ENCODE measurements at regions not wholly inside any gene's neighbourhood (a gene's known extent, or its start where the extent isn't known, plus 50 kb on each side); places are given as distances from the start of the nearest gene placed in this dataset.

- H3K4me1 ChIP-seq (replicated peaks in 1 of 2), result no peaks in the 10 kb centered on the region
Measured at GRCh38 chr13:37344056-37344455, 238.6 kb upstream of the CSNK1A1L start.

GRCh38 chr13:37342205-37342604 lies 236.7 kb upstream of the CSNK1A1L start:
- intact Hi-C loops (cut with DNase I), result no loop called here
- DNase-seq, result no peak
- Histone ChIP-seq H3K9me3 (replicated peaks in 1 of 3) (no peaks in the 10 kb centered on the region), H3K4me1 (replicated peaks in 1 of 2) (no peaks in the 10 kb centered on the region), H3K36me3 (replicated peaks in 1 of 2) (no peaks in the 10 kb centered on the region), H3K27me3 (no peaks in the 10 kb centered on the region), H3K27ac (no peak overlapping the region), H3K4me3 (no peak overlapping the region)
- 76 to 89% (median 81%) methylated on average over 5 to 6 of the region's 6 CpGs for WGBS, 4 donors
- TF ChIP-seq, protein P1, sequence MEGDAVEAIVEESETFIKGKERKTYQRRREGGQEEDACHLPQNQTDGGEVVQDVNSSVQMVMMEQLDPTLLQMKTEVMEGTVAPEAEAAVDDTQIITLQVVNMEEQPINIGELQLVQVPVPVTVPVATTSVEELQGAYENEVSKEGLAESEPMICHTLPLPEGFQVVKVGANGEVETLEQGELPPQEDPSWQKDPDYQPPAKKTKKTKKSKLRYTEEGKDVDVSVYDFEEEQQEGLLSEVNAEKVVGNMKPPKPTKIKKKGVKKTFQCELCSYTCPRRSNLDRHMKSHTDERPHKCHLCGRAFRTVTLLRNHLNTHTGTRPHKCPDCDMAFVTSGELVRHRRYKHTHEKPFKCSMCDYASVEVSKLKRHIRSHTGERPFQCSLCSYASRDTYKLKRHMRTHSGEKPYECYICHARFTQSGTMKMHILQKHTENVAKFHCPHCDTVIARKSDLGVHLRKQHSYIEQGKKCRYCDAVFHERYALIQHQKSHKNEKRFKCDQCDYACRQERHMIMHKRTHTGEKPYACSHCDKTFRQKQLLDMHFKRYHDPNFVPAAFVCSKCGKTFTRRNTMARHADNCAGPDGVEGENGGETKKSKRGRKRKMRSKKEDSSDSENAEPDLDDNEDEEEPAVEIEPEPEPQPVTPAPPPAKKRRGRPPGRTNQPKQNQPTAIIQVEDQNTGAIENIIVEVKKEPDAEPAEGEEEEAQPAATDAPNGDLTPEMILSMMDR (IDR thresholded peaks at IDR 0.05), result no peak
- TF ChIP-seq POLR2A (IDR thresholded peaks at IDR 0.05), result no peak

More at GRCh38 chr13:37344056-37344455, 238.6 kb upstream of the CSNK1A1L start:
- 13 to 17% (median 16%) methylated on average over 3 of the region's 3 CpGs for WGBS, 4 donors
- no peak overlapping the region for H3K27ac ChIP-seq
- H3K27me3 ChIP-seq, result no peaks in the 10 kb centered on the region
- H3K9me3 ChIP-seq (replicated peaks in 1 of 3), result no peaks in the 10 kb centered on the region
- DNase-seq, result no peak
- no peaks in the 10 kb centered on the region for H3K36me3 ChIP-seq (replicated peaks in 1 of 2)
- H3K4me3 ChIP-seq, result no peak overlapping the region
- no peak for TF ChIP-seq POLR2A (IDR thresholded peaks at IDR 0.05)
- TF ChIP-seq, protein P1 (IDR thresholded peaks at IDR 0.05), result no peak
- intact Hi-C loops (cut with DNase I), result no loop called here

DNA sequence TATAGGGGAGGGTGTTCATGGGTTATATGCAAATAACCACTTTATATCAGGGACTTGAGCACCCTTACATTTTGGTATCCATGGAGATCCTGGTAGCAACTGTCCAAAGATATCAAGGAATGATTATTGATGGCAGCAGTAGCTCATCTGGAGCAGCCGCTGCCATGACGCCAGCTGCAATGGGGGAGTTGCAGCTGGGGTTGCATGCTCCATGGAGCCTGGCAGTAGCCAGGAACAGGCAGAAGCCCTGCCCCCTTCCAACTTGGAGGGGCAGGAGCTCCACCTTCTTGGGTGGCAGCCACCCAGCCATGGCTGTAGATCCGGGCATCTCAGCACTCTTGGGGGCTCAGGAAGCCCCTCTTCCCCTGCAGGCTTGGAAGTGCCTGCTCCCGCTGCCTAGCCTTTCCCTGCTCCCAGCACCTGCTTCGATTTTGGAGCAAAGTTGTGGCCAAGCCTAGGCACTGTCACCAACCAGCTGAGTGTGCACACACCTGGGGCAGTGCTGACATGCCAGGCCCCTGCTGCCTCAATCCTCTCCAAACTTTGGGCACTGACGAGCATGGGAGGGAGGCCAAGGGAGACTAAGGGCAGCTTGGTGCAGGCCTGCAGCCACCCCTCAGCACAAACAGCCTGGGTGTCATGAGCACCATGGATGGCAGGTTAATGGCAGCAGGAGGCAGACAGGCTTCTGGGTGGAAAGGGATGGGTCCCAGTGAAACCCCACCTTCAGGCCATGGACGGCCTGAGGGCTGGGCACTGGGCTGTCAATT lies 235.6 kb upstream of the CSNK1A1L start:
- no peaks in the 10 kb centered on the region for H3K4me1 ChIP-seq (replicated peaks in 1 of 2)
- no peak for DNase-seq
- H3K27ac ChIP-seq, result no peak overlapping the region
- TF ChIP-seq, protein P1 (IDR thresholded peaks at IDR 0.05), result no peak
- TF ChIP-seq POLR2A (IDR thresholded peaks at IDR 0.05), result no peak
- intact Hi-C loops (cut with DNase I), result no loop called here
- no peak overlapping the region for H3K4me3 ChIP-seq
- H3K27me3 ChIP-seq, result no peaks in the 10 kb centered on the region
- H3K36me3 ChIP-seq (replicated peaks in 1 of 2), result no peaks in the 10 kb centered on the region
- H3K9me3 ChIP-seq (replicated peaks in 1 of 3), result no peaks in the 10 kb centered on the region
- 59 to 81% (median 60%) methylated on average over 2 to 7 of the region's 7 CpGs for WGBS, 4 donors

DNA sequence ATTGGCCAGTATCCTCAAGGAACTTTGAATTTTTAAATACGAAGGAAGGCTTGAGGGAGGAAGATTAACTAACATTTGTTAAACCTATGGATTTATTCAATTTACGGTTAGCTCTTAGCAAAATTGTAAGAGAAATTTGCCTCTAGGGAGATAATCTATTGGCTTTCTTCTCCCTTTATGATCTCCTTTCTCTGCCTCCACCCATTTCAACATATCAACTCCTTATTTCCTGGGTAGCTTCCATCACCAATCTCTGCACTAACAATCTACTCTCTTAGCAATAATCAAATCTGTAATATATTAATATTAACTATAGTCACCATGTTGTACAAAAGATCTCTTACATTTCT lies 233.9 kb upstream of the CSNK1A1L start:
- H3K4me1 ChIP-seq (replicated peaks in 1 of 2), result no peaks in the 10 kb centered on the region
- no peaks in the 10 kb centered on the region for H3K36me3 ChIP-seq (replicated peaks in 1 of 2)
- H3K27me3 ChIP-seq, result no peaks in the 10 kb centered on the region
- intact Hi-C loops (cut with DNase I), result no loop called here
- DNase-seq, result no peak
- 79 to 90% (median 83%) methylated on average over 2 of the region's 2 CpGs for WGBS, 4 donors
- no peaks in the 10 kb centered on the region for H3K9me3 ChIP-seq (replicated peaks in 1 of 3)
- H3K27ac ChIP-seq, result no peak overlapping the region
- TF ChIP-seq, protein P1 (IDR thresholded peaks at IDR 0.05), result no peak
- TF ChIP-seq POLR2A (IDR thresholded peaks at IDR 0.05), result no peak
- no peak overlapping the region for H3K4me3 ChIP-seq
